GM13977 (cell line): ENCODE measurements at regions not wholly inside any gene's neighbourhood (a gene's known extent, or its start where the extent isn't known, plus 50 kb on each side); places are given as distances from the start of the nearest gene placed in this dataset.

Experiments used
- DNase-seq: peaks from one replicate; pipeline ENCODE4 v3.0.0; 2012; ENCODE audit warnings: low spot score
- CTCF ChIP-seq: IDR thresholded peaks from 2 replicates; pipeline ENCODE4 v1.5.1; 2012; ENCODE audit warnings: mild to moderate bottlenecking, control low read depth; ENCODE audit not compliant: insufficient read depth; ENCODE audit errors: extremely low read depth, missing control alignments
- in situ Hi-C: fragments of 300-500 bp; cut with MboI; formaldehyde crosslinking; loops from one replicate; pipeline ENCODE4 v1.12.0; 2022; ENCODE audit warnings: low sequenced_read_pairs, low pct_unique_long_range_greater_than_20kb, mixed read lengths, inconsistent platforms; ENCODE audit not compliant: unreplicated experiment

DNA sequence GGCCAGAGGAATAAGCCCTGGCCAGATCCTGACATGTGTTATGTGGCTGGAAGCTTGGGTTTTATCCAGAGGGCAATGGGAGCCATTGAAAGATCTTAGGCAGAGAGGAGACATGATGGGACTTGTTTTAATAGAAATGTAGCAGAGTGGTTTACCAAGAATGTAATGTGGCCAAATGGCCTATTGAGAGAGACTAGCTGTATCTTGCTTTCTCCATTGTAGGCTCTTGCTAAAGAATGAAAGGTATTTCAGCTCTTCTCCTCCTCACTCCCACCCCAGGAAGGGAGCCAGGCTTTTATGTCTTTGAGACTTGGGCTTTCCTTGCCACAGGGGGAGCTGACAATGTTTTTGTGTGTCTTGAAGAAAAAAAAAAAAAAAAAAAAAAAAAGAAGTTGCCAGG, 82.3 kb downstream of the TRIM29 start:
- no peak for TF ChIP-seq CTCF
- no peak for DNase-seq
- in situ Hi-C loops: no loop called here

- TF ChIP-seq CTCF: no peak
- in situ Hi-C loops: no loop called here
- DNase-seq: no peak
Measured at GRCh38 chr11:120054753-120055045, 83.2 kb downstream of the TRIM29 start.

GRCh38 chr11:120054016-120054752, 83.7 kb downstream of the TRIM29 start:
- TF ChIP-seq CTCF: no peak
- in situ Hi-C loops: no loop called here
- DNase-seq: no peak

GRCh38 chr11:120052196-120052775, 85.6 kb downstream of the TRIM29 start:
- in situ Hi-C loops: no loop called here
- DNase-seq: no peak
- TF ChIP-seq CTCF: no peak

GRCh38 chr11:120044011-120044675, 93.8 kb downstream of the TRIM29 start:
- in situ Hi-C loops: no loop called here
- DNase-seq: no peak
- TF ChIP-seq CTCF: no peak

DNA sequence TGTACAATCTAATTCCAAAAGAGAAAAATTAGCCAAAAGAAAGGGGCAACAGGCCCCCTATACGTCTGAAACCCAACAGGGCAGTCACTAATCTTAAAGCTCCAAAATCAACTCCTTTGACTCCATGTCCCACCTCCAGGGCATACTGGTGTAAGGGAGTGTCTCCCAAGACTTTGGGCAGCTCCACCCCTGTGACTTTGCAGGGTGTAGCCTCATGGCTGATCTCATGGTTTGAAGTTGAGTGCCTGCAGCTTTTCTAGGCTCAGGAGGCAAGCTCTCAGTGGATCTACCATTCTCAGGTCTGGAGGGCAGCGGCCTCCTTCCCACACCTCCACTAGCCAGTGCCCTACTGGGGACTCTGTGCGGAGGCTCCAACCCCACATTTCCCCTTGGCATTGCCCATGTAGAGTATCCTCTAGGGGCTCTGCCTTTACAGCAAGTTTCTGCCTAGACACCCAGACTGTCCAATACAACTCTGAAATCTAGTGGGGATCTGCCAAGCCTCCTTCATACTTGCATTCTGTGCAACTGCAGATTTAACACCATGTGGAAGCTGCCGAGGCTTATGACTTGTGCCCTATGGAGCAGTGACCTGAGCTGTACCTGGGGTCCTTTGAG, 94.5 kb downstream of the TRIM29 start:
- in situ Hi-C loops: no loop called here
- no peak for DNase-seq
- TF ChIP-seq CTCF: no peak
